AG08396 (cell line): ENCODE measurements at regions not wholly inside any gene's neighbourhood (a gene's known extent, or its start where the extent isn't known, plus 50 kb on each side); places are given as distances from the start of the nearest gene placed in this dataset.

ENCODE experiments used
- DNase-seq: peaks from one replicate; pipeline ENCODE4 v3.0.0; 2012; ENCODE audit warnings: low spot score, mixed read lengths

GRCh38 chr3:79542-79941 lies 117.0 kb upstream of the CHL1 start:
- no peak for DNase-seq

GRCh38 chr3:82508-82907 lies 114.1 kb upstream of the CHL1 start:
- no peak for DNase-seq

- DNase-seq: no peak
Measured at GRCh38 chr3:83096-83495, 113.5 kb upstream of the CHL1 start.

DNA sequence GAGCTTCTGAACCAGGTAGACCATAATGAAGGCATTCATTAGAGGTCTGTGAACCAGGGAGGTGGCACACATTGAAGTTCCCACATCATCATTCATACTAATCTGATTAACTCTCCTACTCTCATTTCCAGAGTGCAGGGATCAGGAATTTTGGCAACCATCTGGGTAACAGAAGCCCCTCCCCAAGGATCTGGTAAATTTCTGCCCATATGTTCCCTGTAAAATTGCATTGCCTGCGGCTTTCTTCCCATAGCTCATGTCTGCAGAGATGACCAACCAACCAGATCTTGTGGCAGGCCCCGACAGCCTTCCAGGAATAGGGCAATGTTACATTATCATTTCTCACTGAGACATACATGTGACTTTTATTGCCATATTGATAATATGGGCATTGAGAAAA lies 111.4 kb upstream of the CHL1 start:
- no peak for DNase-seq

GRCh38 chr3:88267-88666 lies 108.3 kb upstream of the CHL1 start:
- no peak for DNase-seq

DNA sequence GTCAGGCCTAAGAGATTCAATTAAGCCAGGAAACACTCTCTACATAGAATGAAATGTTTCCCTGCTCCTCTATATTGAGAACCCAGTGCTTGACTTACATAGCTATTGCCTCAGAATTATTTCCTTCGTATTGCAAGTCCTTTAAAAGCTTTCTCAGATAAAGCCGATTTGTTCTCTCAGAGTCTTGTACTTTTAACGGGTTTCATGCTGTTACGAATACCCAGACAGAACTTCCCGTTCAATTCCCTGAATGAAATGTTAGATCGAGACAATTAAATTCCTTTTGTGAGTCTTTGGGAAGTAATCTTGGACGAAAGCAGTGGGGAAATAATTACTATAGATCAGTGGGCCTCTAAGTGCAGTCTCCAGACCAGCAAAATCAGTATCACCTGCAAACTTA lies 102.8 kb upstream of the CHL1 start:
- no peak for DNase-seq

- no peak for DNase-seq
Measured at GRCh38 chr3:96259-96658, 100.3 kb upstream of the CHL1 start.

DNA sequence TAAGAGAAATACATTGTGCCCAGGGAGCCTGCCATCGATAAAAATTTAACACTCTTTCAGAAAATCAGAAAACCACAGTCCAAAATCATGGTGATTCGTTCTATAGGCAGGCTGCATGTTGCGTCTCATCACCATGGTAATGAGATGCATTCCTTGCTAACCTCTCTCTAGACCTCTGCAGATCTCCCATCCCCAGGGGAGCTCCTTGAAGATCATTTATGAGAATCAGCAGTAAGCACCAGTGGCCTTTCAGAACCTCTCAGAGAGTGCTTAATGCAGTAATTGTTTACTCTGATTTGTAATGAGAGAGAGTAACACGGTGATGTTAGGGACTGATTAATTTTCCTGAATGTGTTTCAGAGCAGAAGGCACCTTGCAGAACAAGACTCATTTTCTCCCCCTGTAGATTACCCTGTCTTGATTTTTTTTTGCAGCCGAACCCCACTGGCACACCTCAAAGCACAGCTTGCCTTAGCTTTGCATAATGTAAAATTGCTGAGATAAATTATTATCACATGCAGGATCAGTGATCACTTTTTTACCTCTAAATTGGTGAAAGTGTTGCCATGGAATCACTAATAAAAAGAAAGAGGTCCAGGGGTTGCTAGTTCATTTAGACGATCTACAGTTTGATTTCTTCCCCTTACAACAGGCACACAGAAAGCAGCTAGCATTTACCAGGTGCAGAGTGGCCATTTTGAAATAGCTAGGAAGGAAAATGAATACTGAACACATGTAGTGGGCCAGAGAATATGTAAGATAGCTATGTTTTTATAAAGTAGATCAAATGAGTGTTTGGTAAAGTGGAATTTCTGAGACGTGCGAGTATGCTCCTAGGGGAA lies 98.9 kb upstream of the CHL1 start:
- DNase-seq: no peak

DNA sequence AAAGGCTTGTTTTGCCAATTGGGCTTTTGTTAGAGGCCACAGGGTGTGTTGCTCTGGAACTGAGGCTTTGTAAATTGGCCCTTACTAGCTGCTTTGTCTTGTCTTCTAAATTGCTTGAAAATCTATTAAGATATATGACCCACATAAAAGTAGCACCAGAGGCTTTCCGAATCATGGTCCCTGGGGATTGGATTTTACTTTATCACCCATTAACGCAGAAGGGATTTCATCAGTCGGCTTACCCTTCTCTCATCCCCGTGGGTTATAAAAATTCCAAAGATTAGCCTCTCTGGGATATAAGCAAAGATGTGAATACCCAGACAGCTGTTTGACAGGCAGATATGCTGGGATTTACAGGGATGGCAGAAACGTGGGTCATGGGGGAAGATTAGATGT lies 98.3 kb upstream of the CHL1 start:
- DNase-seq: no peak

- no peak for DNase-seq
Measured at GRCh38 chr3:99506-99905, 97.1 kb upstream of the CHL1 start.

DNA sequence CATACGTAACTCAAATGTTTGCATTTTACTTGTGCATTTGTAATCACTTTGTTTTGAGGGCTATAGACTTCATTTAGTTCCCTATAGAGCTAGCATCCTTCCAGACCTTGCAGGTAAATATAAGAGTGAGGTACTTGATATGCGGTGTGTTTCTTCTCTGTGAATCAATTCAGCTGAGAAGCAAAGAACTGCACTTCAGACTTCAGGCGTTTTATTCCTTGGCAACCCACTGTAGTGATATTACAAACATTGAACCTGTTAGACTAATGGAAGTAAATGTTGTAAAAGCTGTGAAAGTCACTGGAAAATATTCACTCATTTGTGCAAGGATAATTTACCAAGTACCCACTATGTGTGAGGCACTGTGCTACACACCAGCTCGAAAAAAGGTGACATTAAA lies 94.1 kb upstream of the CHL1 start:
- no peak for DNase-seq

DNA sequence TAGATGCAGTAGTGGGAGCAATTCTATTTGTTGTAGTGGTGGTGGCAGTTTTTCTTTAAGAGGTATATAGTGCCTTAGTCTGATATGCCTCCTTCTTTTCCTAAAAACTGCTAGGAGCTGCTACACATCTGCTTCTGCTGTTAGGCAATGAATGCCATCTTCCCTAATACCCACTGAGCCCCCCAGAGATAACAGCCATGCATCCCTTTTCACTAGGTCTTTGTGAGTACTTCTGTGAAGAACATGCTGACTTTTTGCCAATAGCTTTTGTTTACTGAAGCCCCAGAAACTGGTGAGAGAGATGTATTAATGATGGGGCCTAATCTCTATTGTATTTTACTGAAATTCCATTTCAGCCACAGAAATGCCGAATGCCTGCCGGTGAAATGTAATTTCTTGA lies 92.6 kb upstream of the CHL1 start:
- no peak for DNase-seq

- DNase-seq: no peak
Measured at GRCh38 chr3:105585-105984, 91.0 kb upstream of the CHL1 start.

DNA sequence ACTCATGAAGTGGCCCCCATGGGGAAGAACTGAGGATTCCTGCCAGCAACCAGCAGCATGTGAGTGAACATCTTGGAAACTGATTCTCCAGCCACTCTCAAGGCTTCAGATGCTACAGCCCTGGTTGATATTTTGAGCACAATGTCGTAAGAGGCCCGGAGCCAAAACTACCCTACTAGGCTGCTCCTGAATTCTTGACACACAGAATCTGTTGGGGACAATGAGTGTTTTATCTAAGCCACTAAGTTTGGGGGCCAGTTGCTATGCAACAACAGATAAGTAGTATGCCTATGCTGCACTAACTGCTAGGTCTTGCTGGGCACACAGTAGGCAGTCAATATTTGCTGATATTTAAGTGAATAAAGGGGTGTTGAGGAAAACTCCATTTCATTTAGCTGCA lies 89.9 kb upstream of the CHL1 start:
- DNase-seq: no peak

GRCh38 chr3:111143-112069 lies 85.2 kb upstream of the CHL1 start:
- DNase-seq: no peak

GRCh38 chr3:112773-113172 lies 83.8 kb upstream of the CHL1 start:
- no peak for DNase-seq

DNA sequence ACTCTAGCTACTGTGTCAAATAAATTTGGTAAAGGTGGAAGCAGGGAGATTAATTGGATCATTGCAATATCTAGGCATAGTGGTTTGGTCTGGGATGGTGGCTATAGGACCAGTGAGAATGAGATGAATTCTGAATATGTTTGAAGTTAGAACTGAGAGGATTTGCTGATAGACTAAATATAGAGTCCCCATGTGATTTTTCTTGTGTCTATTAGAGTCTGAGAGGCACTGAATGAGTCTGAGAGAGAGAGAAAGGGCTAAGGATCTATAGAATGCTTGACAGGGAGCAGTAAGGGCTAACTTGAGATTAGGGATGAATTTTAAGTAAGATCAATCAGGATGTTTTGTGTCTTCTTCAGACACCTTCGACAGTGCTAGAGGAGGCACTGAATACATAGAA lies 77.9 kb upstream of the CHL1 start:
- DNase-seq: no peak

GRCh38 chr3:123341-123740 lies 73.2 kb upstream of the CHL1 start:
- no peak for DNase-seq

GRCh38 chr3:124557-125179 lies 71.9 kb upstream of the CHL1 start:
- no peak for DNase-seq

- no peak for DNase-seq
Measured at GRCh38 chr3:128515-129172, 67.9 kb upstream of the CHL1 start.

DNA sequence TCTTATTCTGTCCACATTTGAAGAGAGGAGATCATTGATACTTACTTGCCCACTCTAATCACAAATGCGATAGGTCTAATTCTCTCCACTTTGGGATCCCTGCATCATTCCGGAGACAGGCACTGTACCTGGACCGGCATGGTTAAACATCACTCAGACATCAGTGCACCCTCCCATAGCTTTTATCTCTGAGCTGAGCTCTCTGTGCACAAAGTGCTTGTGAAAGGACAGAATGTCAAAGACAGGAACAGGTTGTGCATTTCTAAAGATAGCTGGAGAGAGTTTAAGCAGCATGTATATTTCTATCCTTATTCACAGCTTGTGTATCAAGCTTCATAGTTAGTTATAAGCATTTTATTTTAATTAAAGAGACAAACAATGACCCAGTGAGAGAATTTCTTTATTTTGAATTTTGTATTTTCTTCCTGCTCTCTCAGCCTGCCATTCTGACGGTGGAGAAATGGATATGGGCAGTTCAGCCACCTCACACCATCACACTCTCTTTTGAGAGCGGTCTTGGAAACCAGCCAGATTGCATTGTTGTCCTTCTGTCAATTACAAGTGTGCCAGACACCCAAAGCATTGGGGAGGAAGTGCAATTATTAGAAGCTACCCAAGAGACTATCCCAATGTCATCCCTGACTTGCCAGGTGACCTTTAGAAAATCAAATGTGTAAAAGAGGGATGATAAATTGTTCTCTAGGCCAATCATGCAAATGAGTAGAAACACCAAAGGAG lies 65.2 kb upstream of the CHL1 start:
- no peak for DNase-seq

GRCh38 chr3:132378-132777 lies 64.2 kb upstream of the CHL1 start:
- no peak for DNase-seq
